GM10266 (cell line): ENCODE measurements at regions not wholly inside any gene's neighbourhood (a gene's known extent, or its start where the extent isn't known, plus 50 kb on each side); places are given as distances from the start of the nearest gene placed in this dataset.

Source experiments
- DNase-seq: peaks from one replicate; pipeline ENCODE4 v3.0.0; 2012; ENCODE audit errors: extremely low spot score
- CTCF ChIP-seq: IDR thresholded peaks from 2 replicates; pipeline ENCODE4 v1.5.1; 2012; ENCODE audit warnings: mild to moderate bottlenecking, low read depth; ENCODE audit not compliant: control insufficient read depth, insufficient read depth; ENCODE audit errors: missing control alignments

GRCh38 chr12:77493302-77494168 is 337.2 kb upstream of the NAV3 start:
- no peak for TF ChIP-seq CTCF
- DNase-seq = no peak

- no peak for DNase-seq
- TF ChIP-seq CTCF = no peak
Observed at GRCh38 chr12:77492536-77492935, 338.2 kb upstream of the NAV3 start.

- TF ChIP-seq CTCF = no peak
- no peak for DNase-seq
Observed at GRCh38 chr12:77489331-77489970, 341.2 kb upstream of the NAV3 start.

- TF ChIP-seq CTCF = no peak
- DNase-seq = no peak
Observed at GRCh38 chr12:77488041-77488620, 342.6 kb upstream of the NAV3 start.

- no peak for DNase-seq
- TF ChIP-seq CTCF = no peak
Observed at GRCh38 chr12:77486872-77487271, 343.8 kb upstream of the NAV3 start.

- no peak for DNase-seq
- TF ChIP-seq CTCF = no peak
Observed at GRCh38 chr12:77485961-77486854, 344.5 kb upstream of the NAV3 start.

- TF ChIP-seq CTCF = no peak
- DNase-seq = no peak
Observed at GRCh38 chr12:77481687-77482086, 349.0 kb upstream of the NAV3 start.
